HepG2 (cell line): ENCODE measurements at regions not wholly inside any gene's neighbourhood (a gene's known extent, or its start where the extent isn't known, plus 50 kb on each side); places are given as distances from the start of the nearest gene placed in this dataset.

Source experiments
- ATAC-seq: fragments of 200-7000 bp; cut with Tn5 transposase; 3 replicates; pipeline ENCODE4 v1.9.1; 2020; ENCODE audit warnings: mild to moderate bottlenecking, moderate library complexity
- BruUV-seq: library from RNA; stranded (reverse); fragments of 400-500 nt; replicated peaks from 2 replicates; lab custom pipeline; 2021; lab: Mats Ljungman, UMichigan
- CTCF ChIA-PET: fragments of 300-600 bp; formaldehyde crosslinking; extraction: SDS; loops from one replicate; lab custom pipeline; 2021; ENCODE audit warnings: low total read pairs, inconsistent platforms, low intra/inter-chr PET ratio; lab: Yijun Ruan, JAX
- POLR2A ChIA-PET: fragments of 350-600 bp; sonication (Branson Sonifier 250); formaldehyde crosslinking; loops from one replicate; lab custom pipeline; 2020; ENCODE audit warnings: antibody characterized with exemption, inconsistent platforms; lab: Yijun Ruan, JAX
- DNase-seq: peaks from one replicate; pipeline ENCODE4 v3.0.0-alpha.2; 2015; ENCODE audit warnings: low spot score
- FAIRE-seq: peaks from 3 replicates; lab custom pipeline; 2011; peaks lifted over from hg19 to GRCh38; lab: Jason Lieb, UNC
- H2AFZ ChIP-seq: one replicate; pipeline ENCODE4 v1.6.1; 2011; ENCODE audit warnings: low read length, inconsistent platforms
- H3K27ac ChIP-seq: fragments of 300-600 bp; 3 replicates; pipeline ENCODE4 v1.8.0; 2011; ENCODE audit warnings: mixed run types, mild to moderate bottlenecking, mixed read lengths, low read length, inconsistent platforms; ENCODE audit not compliant: insufficient read depth; ENCODE audit errors: extremely low read length
- H3K27me3 ChIP-seq, 2 experiments: fragments of 200-600 bp in 1 of 2; 2 replicates in 1 of 2; 3 replicates in 1 of 2; pipeline versions ENCODE4 v1.6.0 to v1.8.0; 2011; ENCODE audit warnings: low read length in 2 of 2, mild to moderate bottlenecking in 2 of 2, moderate library complexity in 2 of 2, inconsistent platforms in 1 of 2; ENCODE audit not compliant: insufficient read depth in 2 of 2, control insufficient read depth in 1 of 2
- H3K36me3 ChIP-seq, 2 experiments: fragments of 200-600 bp in 1 of 2; replicated peaks in 1 of 2; 2 replicates in 1 of 2; 3 replicates in 1 of 2; pipeline versions ENCODE4 v1.5.1 to v1.8.0; 2011; ENCODE audit warnings: low read length in 2 of 2, inconsistent platforms in 1 of 2; ENCODE audit not compliant: insufficient read depth in 2 of 2, control insufficient read depth in 1 of 2
- H3K4me1 ChIP-seq: 2 replicates; pipeline ENCODE4 v1.5.1; 2012; ENCODE audit warnings: low read length, inconsistent platforms; ENCODE audit not compliant: insufficient read depth
- H3K4me2 ChIP-seq: 2 replicates; pipeline ENCODE4 v1.6.0; 2011; ENCODE audit warnings: low read depth, low read length, inconsistent platforms
- H3K4me3 ChIP-seq, 3 experiments: fragments of 200-600 bp in 1 of 3; sonication (generic), shearing (Covaris generic) in 1 of 3; replicated peaks in 1 of 3; 2 replicates each; pipeline ENCODE4 v1.5.1; 2011 to 2016; ENCODE audit warnings: low read length in 3 of 3, inconsistent platforms in 2 of 3, low read depth in 2 of 3, mild to moderate bottlenecking in 2 of 3, control low read depth in 1 of 3, mixed read lengths in 1 of 3; ENCODE audit not compliant: insufficient read depth in 1 of 3
- H3K79me2 ChIP-seq: one replicate; pipeline ENCODE4 v1.6.1; 2011; ENCODE audit warnings: low read length, inconsistent platforms; ENCODE audit not compliant: insufficient read depth
- H3K9ac ChIP-seq: 2 replicates; pipeline ENCODE4 v1.6.0; 2011; ENCODE audit warnings: mild to moderate bottlenecking, low read depth, low read length, inconsistent platforms; ENCODE audit not compliant: insufficient read depth
- H3K9me3 ChIP-seq: 2 replicates; pipeline ENCODE4 v1.5.1; 2012; ENCODE audit warnings: mild to moderate bottlenecking, low read length
- H4K20me1 ChIP-seq: 2 replicates; pipeline ENCODE4 v1.6.0; 2011; ENCODE audit warnings: inconsistent platforms, mild to moderate bottlenecking, low read length, moderate library complexity; ENCODE audit not compliant: insufficient read depth
- FOSL1 ChIP-seq: sonication (generic); formaldehyde crosslinking; IDR thresholded peaks from 2 replicates; pipeline ENCODE4 v1.9.0; 2021; ENCODE audit warnings: missing genetic modification reagents, borderline replicate concordance
- FOXJ3 ChIP-seq: sonication (generic); formaldehyde crosslinking; IDR thresholded peaks from 2 replicates; pipeline ENCODE4 v1.4.0; 2020; ENCODE audit warnings: missing genetic modification reagents, mild to moderate bottlenecking, borderline replicate concordance
- HDAC2 ChIP-seq: sonication (generic); formaldehyde crosslinking; IDR thresholded peaks from 2 replicates; pipeline ENCODE4 v1.4.0; 2020; ENCODE audit warnings: missing genetic modification reagents
- HMGA1 ChIP-seq: sonication (generic); formaldehyde crosslinking; conservative IDR thresholded peaks from 2 replicates; pipeline ENCODE4 v1.4.0; 2020; ENCODE audit warnings: missing genetic modification reagents
- KMT2A ChIP-seq: sonication (generic); formaldehyde crosslinking; IDR thresholded peaks from 2 replicates; pipeline ENCODE4 v1.4.0; 2020; ENCODE audit warnings: missing genetic modification reagents
- NFE2L1 ChIP-seq: sonication (generic); formaldehyde crosslinking; IDR thresholded peaks from 2 replicates; pipeline ENCODE4 v1.4.0; 2020; ENCODE audit warnings: missing genetic modification reagents, mild to moderate bottlenecking, borderline replicate concordance
- RFX1 ChIP-seq: fragments of 450-650 bp; IDR thresholded peaks from 2 replicates; pipeline ENCODE4 v1.6.1; 2017
- XRCC5 ChIP-seq: fragments of 200-400 bp; formaldehyde crosslinking; optimal IDR thresholded peaks from 2 replicates; pipeline ENCODE3; 2017; ENCODE audit warnings: mild to moderate bottlenecking, low read length
- YEATS2 ChIP-seq: sonication (generic); formaldehyde crosslinking; IDR thresholded peaks from 2 replicates; pipeline ENCODE4 v1.4.0; 2020; ENCODE audit warnings: missing genetic modification reagents, borderline replicate concordance
- ZNF672 ChIP-seq: sonication (generic); formaldehyde crosslinking; IDR thresholded peaks from 2 replicates; pipeline ENCODE4 v1.8.1; 2022; ENCODE audit warnings: missing genetic modification reagents
- in situ Hi-C: cut with HindIII; loops from 2 replicates; pipeline ENCODE4 v1.10.0; 2017; ENCODE audit warnings: low pct_unique_long_range_greater_than_20kb; ENCODE audit not compliant: extremely low pct_ligation_motif_present
- intact Hi-C: fragments of 100-400 bp; cut with micrococcal nuclease; formaldehyde crosslinking; loops from one replicate; pipeline ENCODE4 v1.10.0; 2022; ENCODE audit not compliant: unreplicated experiment
- TF ChIP-seq, protein P1 (sequence below): sonication (generic); formaldehyde crosslinking; IDR thresholded peaks from 2 replicates; pipeline ENCODE4 v1.5.1; 2020; ENCODE audit warnings: mild to moderate bottlenecking, missing genetic modification reagents
- TF ChIP-seq, protein P2 (sequence below), 2 experiments: sonication (generic) in 1 of 2; formaldehyde crosslinking in 1 of 2; IDR thresholded peaks; 2 replicates each; pipeline versions ENCODE4 v1.4.0 to v1.6.1; 2016 to 2020; ENCODE audit warnings: borderline replicate concordance in 1 of 2, low read depth in 1 of 2, mild to moderate bottlenecking in 1 of 2, missing genetic modification reagents in 1 of 2

DNA sequence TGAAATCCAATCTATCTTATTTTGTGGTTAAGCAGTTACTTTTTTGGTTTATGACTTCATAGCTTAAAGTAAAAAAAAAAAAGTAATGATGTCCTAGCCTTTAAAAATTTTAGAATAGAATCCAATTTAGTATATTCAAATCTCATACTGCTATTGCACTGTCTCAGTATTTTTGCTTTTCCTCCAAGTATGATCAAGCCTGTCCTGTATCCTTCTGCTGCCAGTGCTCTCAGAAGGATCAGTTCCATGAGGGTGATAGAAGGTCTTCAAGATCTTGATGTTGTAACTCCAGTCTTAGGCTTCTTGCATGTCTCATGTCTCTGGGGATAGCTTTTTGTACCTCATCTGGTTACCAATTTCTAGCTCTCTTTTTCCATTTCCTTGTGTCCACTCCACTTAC is 324.2 kb upstream of the FAR2 start:
- no peak overlapping the region for H3K27ac ChIP-seq
- H3K27me3 ChIP-seq: no peaks in the 10 kb centered on the region
- POLR2A ChIA-PET: no interaction called here
- in situ Hi-C loops: no loop called here
- intact Hi-C loops: no loop called here
- no peaks in the 10 kb centered on the region for H3K9me3 ChIP-seq
- H3K4me2 ChIP-seq: no peak overlapping the region
- FAIRE-seq (no peak), ATAC-seq (no peak), DNase-seq (no peak)
- H2AFZ ChIP-seq: no peak overlapping the region
- CTCF ChIA-PET: no interaction called here
- H3K4me3 ChIP-seq: no peak overlapping the region
- no peaks in the 10 kb centered on the region for H3K36me3 ChIP-seq
- H3K9ac ChIP-seq: no peak overlapping the region
- H3K79me2 ChIP-seq: no peaks in the 10 kb centered on the region
- H3K4me1 ChIP-seq: no peaks in the 10 kb centered on the region
- H4K20me1 ChIP-seq: no peaks in the 10 kb centered on the region
- no TSS peak for BruUV-seq
- TF ChIP-seq RFX1 (no peak), FOSL1 (no peak), HMGA1 (CRISPR knock-in tag) (no peak)
- TF ChIP-seq, protein P1, sequence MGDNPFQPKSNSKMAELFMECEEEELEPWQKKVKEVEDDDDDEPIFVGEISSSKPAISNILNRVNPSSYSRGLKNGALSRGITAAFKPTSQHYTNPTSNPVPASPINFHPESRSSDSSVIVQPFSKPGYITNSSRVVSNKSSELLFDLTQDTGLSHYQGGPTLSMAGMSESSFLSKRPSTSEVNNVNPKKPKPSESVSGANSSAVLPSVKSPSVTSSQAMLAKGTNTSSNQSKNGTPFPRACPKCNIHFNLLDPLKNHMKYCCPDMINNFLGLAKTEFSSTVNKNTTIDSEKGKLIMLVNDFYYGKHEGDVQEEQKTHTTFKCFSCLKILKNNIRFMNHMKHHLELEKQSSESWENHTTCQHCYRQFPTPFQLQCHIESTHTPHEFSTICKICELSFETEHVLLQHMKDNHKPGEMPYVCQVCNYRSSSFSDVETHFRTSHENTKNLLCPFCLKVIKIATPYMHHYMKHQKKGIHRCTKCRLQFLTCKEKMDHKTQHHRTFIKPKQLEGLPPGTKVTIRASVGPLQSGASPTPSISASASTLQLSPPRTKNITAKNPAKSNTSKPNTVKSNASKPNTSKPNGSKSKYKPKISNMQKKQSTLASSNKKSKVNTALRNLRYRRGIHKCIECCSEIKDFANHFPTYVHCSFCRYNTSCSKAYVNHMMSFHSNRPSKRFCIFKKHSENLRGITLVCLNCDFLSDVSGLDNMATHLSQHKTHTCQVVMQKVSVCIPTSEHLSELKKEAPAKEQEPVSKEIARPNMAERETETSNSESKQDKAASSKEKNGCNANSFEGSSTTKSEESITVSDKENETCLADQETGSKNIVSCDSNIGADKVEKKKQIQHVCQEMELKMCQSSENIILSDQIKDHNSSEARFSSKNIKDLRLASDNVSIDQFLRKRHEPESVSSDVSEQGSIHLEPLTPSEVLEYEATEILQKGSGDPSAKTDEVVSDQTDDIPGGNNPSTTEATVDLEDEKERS: no peak

DNA sequence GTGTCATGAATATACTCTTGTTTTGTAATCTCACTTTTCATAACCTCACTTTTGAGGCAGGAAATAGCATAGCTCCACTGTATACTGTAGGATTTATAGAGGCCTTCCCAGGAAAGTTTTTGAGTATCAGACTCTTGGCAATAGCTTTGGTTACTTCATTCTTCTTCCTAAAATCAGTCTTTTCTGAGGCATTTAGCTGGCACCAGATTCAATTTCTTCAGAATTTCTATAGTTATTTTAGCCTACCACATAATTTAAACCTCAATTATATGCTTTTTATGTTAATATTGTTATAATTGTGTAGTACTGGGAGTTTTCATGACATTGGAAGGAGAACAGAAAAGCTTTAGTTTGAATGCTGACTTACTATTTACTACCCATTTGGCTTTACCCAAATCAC is 322.3 kb upstream of the FAR2 start:
- TF ChIP-seq FOXJ3 (CRISPR knock-in tag) (no peak), ZNF672 (CRISPR knock-in tag) (no peak), KMT2A (CRISPR knock-in tag) (no peak), YEATS2 (CRISPR knock-in tag) (no peak), NFE2L1 (CRISPR knock-in tag) (no peak), HDAC2 (CRISPR knock-in tag) (no peak), XRCC5 (no peak)
- TF ChIP-seq, protein P2, sequence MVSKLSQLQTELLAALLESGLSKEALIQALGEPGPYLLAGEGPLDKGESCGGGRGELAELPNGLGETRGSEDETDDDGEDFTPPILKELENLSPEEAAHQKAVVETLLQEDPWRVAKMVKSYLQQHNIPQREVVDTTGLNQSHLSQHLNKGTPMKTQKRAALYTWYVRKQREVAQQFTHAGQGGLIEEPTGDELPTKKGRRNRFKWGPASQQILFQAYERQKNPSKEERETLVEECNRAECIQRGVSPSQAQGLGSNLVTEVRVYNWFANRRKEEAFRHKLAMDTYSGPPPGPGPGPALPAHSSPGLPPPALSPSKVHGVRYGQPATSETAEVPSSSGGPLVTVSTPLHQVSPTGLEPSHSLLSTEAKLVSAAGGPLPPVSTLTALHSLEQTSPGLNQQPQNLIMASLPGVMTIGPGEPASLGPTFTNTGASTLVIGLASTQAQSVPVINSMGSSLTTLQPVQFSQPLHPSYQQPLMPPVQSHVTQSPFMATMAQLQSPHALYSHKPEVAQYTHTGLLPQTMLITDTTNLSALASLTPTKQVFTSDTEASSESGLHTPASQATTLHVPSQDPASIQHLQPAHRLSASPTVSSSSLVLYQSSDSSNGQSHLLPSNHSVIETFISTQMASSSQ (IDR thresholded peaks at IDR 0.05; ENCODE audit: low read depth): no peak
- TF ChIP-seq, protein P2 (CRISPR knock-in tag; IDR thresholded peaks at IDR 0.05; ENCODE audit: borderline replicate concordance): no peak
- TF ChIP-seq, all 625 proteins: peak for 0
- DNase-seq (no peak), FAIRE-seq (no peak), ATAC-seq (no peak)
- Histone ChIP-seq H3K4me1 (no peaks in the 10 kb centered on the region), H3K9ac (no peak overlapping the region), H3K4me3 (no peak overlapping the region), H3K9me3 (no peaks in the 10 kb centered on the region), H3K27ac (no peak overlapping the region), H3K79me2 (no peaks in the 10 kb centered on the region), H4K20me1 (no peaks in the 10 kb centered on the region), H3K27me3 (no peaks in the 10 kb centered on the region), H2AFZ (no peak overlapping the region), H3K36me3 (no peaks in the 10 kb centered on the region), H3K4me2 (no peak overlapping the region)
- no TSS peak for BruUV-seq
- CTCF ChIA-PET: no interaction called here
- POLR2A ChIA-PET: no interaction called here
- in situ Hi-C loops (no loop called here), intact Hi-C loops (no loop called here)
